Keratinocyte (primary cell): ENCODE measurements at regions not wholly inside any gene's neighbourhood (a gene's known extent, or its start where the extent isn't known, plus 50 kb on each side); places are given as distances from the start of the nearest gene placed in this dataset.

ENCODE experiments used
- DNase-seq: peaks from one replicate; pipeline ENCODE4 v3.0.0-alpha.2; 2011; ENCODE audit warnings: low read depth, missing footprints, low spot score
- FAIRE-seq: peaks from 2 replicates; lab custom pipeline; 2011; peaks lifted over from hg19 to GRCh38; lab: Jason Lieb, UNC
- H2AFZ ChIP-seq: 2 replicates; pipeline ENCODE4 v1.6.0; 2012; ENCODE audit warnings: low read length, control low read depth, inconsistent platforms; ENCODE audit not compliant: control insufficient read depth
- H3K27ac ChIP-seq: 2 replicates; pipeline ENCODE4 v1.5.1; 2011; ENCODE audit warnings: low read length; ENCODE audit not compliant: control insufficient read depth, insufficient read depth
- H3K27me3 ChIP-seq: 3 replicates; pipeline ENCODE4 v1.6.0; 2011; ENCODE audit warnings: low read length; ENCODE audit not compliant: control insufficient read depth, insufficient read depth; ENCODE audit errors: extremely low read depth
- H3K36me3 ChIP-seq, 2 experiments: 2 replicates in 1 of 2; 3 replicates in 1 of 2; pipeline ENCODE4 v1.5.1; 2011; ENCODE audit warnings: low read length in 2 of 2, mild to moderate bottlenecking in 1 of 2; ENCODE audit not compliant: control insufficient read depth in 2 of 2, insufficient read depth in 2 of 2; ENCODE audit errors: extremely low read depth in 1 of 2
- H3K4me1 ChIP-seq: 3 replicates; pipeline ENCODE4 v1.5.1; 2011; ENCODE audit warnings: low read length; ENCODE audit not compliant: control insufficient read depth, insufficient read depth; ENCODE audit errors: extremely low read depth
- H3K4me2 ChIP-seq: 3 replicates; pipeline ENCODE4 v1.6.0; 2011; ENCODE audit warnings: low read depth, low read length; ENCODE audit not compliant: control insufficient read depth, insufficient read depth; ENCODE audit errors: extremely low read depth
- H3K4me3 ChIP-seq, 3 experiments: fragments of 200-600 bp in 1 of 3; sonication (generic) in 1 of 3; 2 replicates in 2 of 3; 3 replicates in 1 of 3; pipeline ENCODE4 v1.5.1; 2011 to 2016; ENCODE audit warnings: low read length in 3 of 3, mild to moderate bottlenecking in 3 of 3, control low read depth in 2 of 3, inconsistent platforms in 1 of 3, low read depth in 1 of 3, mixed read lengths in 1 of 3, mixed run types in 1 of 3, moderate library complexity in 1 of 3; ENCODE audit not compliant: control insufficient read depth in 2 of 3, insufficient read depth in 2 of 3; ENCODE audit errors: extremely low read depth in 1 of 3
- H3K79me2 ChIP-seq: 2 replicates; pipeline ENCODE4 v1.6.0; 2012; ENCODE audit warnings: low read length; ENCODE audit not compliant: control insufficient read depth, insufficient read depth
- H3K9ac ChIP-seq: 3 replicates; pipeline ENCODE4 v1.6.0; 2011; ENCODE audit warnings: low read length; ENCODE audit not compliant: control insufficient read depth, insufficient read depth; ENCODE audit errors: extremely low read depth
- H3K9me1 ChIP-seq: 3 replicates; pipeline ENCODE4 v1.6.0; 2011; ENCODE audit warnings: low read length; ENCODE audit not compliant: control insufficient read depth, insufficient read depth; ENCODE audit errors: extremely low read depth
- H3K9me3 ChIP-seq: 2 replicates; pipeline ENCODE4 v1.5.1; 2012; ENCODE audit warnings: low read depth, low read length; ENCODE audit not compliant: control insufficient read depth
- H4K20me1 ChIP-seq: 3 replicates; pipeline ENCODE4 v1.6.0; 2011; ENCODE audit warnings: low read length; ENCODE audit not compliant: control insufficient read depth, insufficient read depth; ENCODE audit errors: extremely low read depth
- CTCF ChIP-seq, 3 experiments: IDR thresholded peaks in 1 of 3; conservative IDR thresholded peaks in 1 of 3; optimal IDR thresholded peaks in 1 of 3; 2 replicates in 2 of 3; 3 replicates in 1 of 3; pipeline versions ENCODE3 to v1.5.1; 2011; ENCODE audit warnings: low read length in 3 of 3, mild to moderate bottlenecking in 3 of 3, moderate library complexity in 2 of 3, control low read depth in 1 of 3, inconsistent platforms in 1 of 3; ENCODE audit not compliant: insufficient read depth in 2 of 3; ENCODE audit errors: extremely low read depth in 1 of 3
- EZH2 ChIP-seq: IDR thresholded peaks from one replicate; pipeline ENCODE4 v1.6.1; 2012; ENCODE audit warnings: inconsistent platforms, mild to moderate bottlenecking, low read length, moderate library complexity
- dilution Hi-C: fragments of 300-500 bp; cut with MboI; formaldehyde crosslinking; loops from one replicate; pipeline ENCODE4 v1.7.0; 2020; ENCODE audit warnings: low sequenced_read_pairs; ENCODE audit not compliant: extremely low pct_ligation_motif_present

DNA sequence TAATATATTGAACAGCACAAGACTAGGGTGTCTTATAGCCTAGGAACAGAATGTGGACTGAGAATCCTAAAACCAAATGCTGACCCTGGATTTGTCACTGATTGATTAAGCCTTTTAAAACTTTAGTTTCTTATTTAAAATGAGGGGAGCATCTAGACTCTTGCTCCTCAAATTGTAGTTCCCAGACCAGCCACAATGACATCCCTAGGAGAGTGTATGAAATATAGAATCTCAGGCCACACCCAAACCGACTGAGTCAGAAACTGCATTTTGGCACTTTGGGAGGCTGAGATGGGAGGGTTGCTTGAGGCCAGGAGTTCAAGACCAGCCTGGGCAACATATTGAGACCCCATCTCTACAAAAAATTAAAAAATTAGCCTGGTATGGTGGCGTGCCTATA lies 287.8 kb upstream of the UMPS start:
- DNase-seq: no peak
- Histone ChIP-seq H4K20me1 (no peaks in the 10 kb centered on the region), H3K27me3 (no peaks in the 10 kb centered on the region), H3K9ac (no peak overlapping the region), H3K79me2 (no peaks in the 10 kb centered on the region), H3K4me2 (no peak overlapping the region), H3K27ac (no peak overlapping the region), H2AFZ (no peak overlapping the region), H3K4me1 (no peaks in the 10 kb centered on the region), H3K4me3 (no peak overlapping the region), H3K36me3 (no peaks in the 10 kb centered on the region), H3K9me3 (no peaks in the 10 kb centered on the region), H3K9me1 (no peaks in the 10 kb centered on the region)
- dilution Hi-C loops: no loop called here
- no peak for FAIRE-seq
- TF ChIP-seq EZH2 (no peak), CTCF (optimal IDR thresholded peaks at IDR 0.05 in 1 of 3, IDR thresholded peaks at IDR 0.05 in 1 of 3, conservative IDR thresholded peaks at IDR 0.05 in 1 of 3; ENCODE audit: extremely low read depth in 1 of 3, insufficient read depth in 2 of 3, low read length in 3 of 3) (no peak)

GRCh38 chr3:124443446-124443845 lies 286.8 kb upstream of the UMPS start:
- H3K36me3 ChIP-seq: no peaks in the 10 kb centered on the region
- H3K27ac ChIP-seq: no peak overlapping the region
- H3K4me3 ChIP-seq: no peak overlapping the region
- dilution Hi-C loops: no loop called here
- no peak overlapping the region for H3K4me2 ChIP-seq
- no peaks in the 10 kb centered on the region for H3K79me2 ChIP-seq
- TF ChIP-seq CTCF (optimal IDR thresholded peaks at IDR 0.05 in 1 of 3, IDR thresholded peaks at IDR 0.05 in 1 of 3, conservative IDR thresholded peaks at IDR 0.05 in 1 of 3; ENCODE audit: extremely low read depth in 1 of 3, insufficient read depth in 2 of 3, low read length in 3 of 3) (no peak), EZH2 (no peak)
- FAIRE-seq (no peak), DNase-seq (no peak)
- H2AFZ ChIP-seq: no peak overlapping the region
- H4K20me1 ChIP-seq: no peaks in the 10 kb centered on the region
- no peaks in the 10 kb centered on the region for H3K9me1 ChIP-seq
- no peaks in the 10 kb centered on the region for H3K4me1 ChIP-seq
- no peak overlapping the region for H3K9ac ChIP-seq
- no peaks in the 10 kb centered on the region for H3K27me3 ChIP-seq
- no peaks in the 10 kb centered on the region for H3K9me3 ChIP-seq
